ENCODE measurements at regions not wholly inside any gene's neighbourhood (a gene's known extent, or its start where the extent isn't known, plus 50 kb on each side); places are given as distances from the start of the nearest gene placed in this dataset.

DNA sequence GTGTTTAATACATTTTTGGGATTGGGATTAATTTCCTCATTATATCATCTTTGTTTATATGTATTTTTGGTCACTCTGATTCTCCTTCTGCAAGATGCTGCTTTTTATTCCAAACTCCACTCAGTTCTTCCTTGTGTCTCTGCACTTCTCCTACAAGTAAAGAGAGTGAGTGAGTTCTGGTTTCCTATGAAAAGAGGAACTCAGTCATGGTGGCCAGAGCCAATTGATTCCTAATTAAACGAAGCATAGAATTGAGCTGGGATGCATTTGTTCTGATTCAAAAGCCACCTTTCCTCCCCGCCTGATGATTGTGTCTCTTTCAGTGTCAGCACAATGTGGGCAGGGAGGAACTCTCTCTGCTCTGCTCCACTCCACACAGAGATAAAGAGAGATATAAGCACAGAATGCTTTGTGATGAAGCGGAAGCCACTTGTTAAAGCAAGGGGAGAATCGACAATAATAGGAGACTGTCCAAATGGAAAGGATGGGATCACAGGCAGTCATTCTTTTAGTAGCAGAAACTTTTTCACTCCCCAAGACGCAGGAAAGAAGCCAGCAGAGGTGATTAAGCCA is 121.3 kb upstream of the GOT2 start:
- Histone ChIP-seq H3K27ac (replicated peaks in 1 of 4) (no peak overlapping the region), H3K9me3 (no peaks in the 10 kb centered on the region), H3K27me3 (no peaks in the 10 kb centered on the region), H3K4me1 (peaks cover 0 to 5% (median 2%) of the 10 kb centered on the region in 4 donors), H3K4me3 (no peak overlapping the region), H3K36me3 (no peaks in the 10 kb centered on the region)
- no peak for TF ChIP-seq CTCF (IDR thresholded peaks at IDR 0.05)
- TF ChIP-seq POLR2AphosphoS5 (IDR thresholded peaks at IDR 0.05), result no peak
- no peak for TF ChIP-seq POLR2A (IDR thresholded peaks at IDR 0.05; ENCODE audit: low read depth)
- TF ChIP-seq EP300 (IDR thresholded peaks at IDR 0.05), result no peak
- no peak for DNase-seq (ENCODE audit: extremely low spot score)
- intact Hi-C loops (cut with DNase I), result no loop called here
- 84% methylated on average over 5 of the region's 5 CpGs for WGBS

GRCh38 chr16:58853854-58854791 is 120.0 kb upstream of the GOT2 start:
- no peaks in the 10 kb centered on the region for H3K9me3 ChIP-seq
- TF ChIP-seq POLR2AphosphoS5 (IDR thresholded peaks at IDR 0.05), result no peak
- no peak for TF ChIP-seq CTCF (IDR thresholded peaks at IDR 0.05)
- TF ChIP-seq POLR2A (IDR thresholded peaks at IDR 0.05; ENCODE audit: low read depth), result no peak
- no peak for TF ChIP-seq EP300 (IDR thresholded peaks at IDR 0.05)
- 59% methylated on average over 6 of the region's 6 CpGs for WGBS
- H3K4me1 ChIP-seq, result peaks cover 0 to 12% (median 2%) of the 10 kb centered on the region in 4 donors
- H3K36me3 ChIP-seq, result no peaks in the 10 kb centered on the region
- H3K4me3 ChIP-seq, result no peak overlapping the region
- no peak for DNase-seq (ENCODE audit: extremely low spot score)
- H3K27me3 ChIP-seq, result no peaks in the 10 kb centered on the region
- intact Hi-C loops (cut with DNase I), result no loop called here
- H3K27ac ChIP-seq (replicated peaks in 1 of 4), result no peak overlapping the region

GRCh38 chr16:58850678-58851020 is 116.5 kb upstream of the GOT2 start:
- Histone ChIP-seq H3K27ac (replicated peaks in 1 of 4) (no peak overlapping the region), H3K36me3 (no peaks in the 10 kb centered on the region), H3K27me3 (no peaks in the 10 kb centered on the region), H3K4me1 (peaks cover 0 to 21% (median 4%) of the 10 kb centered on the region in 4 donors), H3K9me3 (no peaks in the 10 kb centered on the region), H3K4me3 (no peak overlapping the region)
- intact Hi-C loops (cut with DNase I), result no loop called here
- DNase-seq (ENCODE audit: extremely low spot score), result no peak
- TF ChIP-seq CTCF (IDR thresholded peaks at IDR 0.05), result no peak
- no peak for TF ChIP-seq POLR2A (IDR thresholded peaks at IDR 0.05; ENCODE audit: low read depth)
- WGBS, result 59% methylated on average over 3 of the region's 3 CpGs

DNA sequence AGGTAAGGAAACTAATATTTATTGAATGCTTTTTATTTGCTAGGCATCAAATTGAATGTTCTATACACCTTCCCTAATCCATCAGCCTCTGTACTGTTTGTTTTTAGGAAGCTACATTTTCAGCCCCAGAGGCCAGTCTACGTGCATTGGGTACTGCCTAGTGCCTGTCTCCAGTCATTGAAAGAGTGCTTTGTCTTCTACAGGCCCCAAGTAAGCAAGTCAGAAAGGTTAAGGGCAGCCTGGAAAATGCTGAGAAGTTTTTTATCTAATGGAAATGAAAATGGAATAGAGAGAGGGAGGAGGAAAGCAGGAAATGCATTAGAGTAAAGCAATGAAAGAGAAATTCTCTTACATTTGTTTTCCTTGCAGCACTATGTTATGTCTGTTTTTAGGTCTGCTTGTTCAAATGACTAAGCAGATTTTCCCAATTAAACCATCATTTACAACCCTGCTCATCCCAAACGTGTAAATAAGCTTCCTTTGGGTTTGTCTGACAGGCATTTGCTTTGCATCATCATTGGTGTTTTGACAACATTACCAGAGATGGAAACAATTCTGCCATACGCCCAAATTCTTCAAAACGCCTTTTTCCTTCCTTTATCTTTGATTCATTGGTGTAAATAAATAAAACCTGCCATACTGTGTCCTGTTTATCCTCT is 116.0 kb upstream of the GOT2 start:
- peaks cover 0 to 21% (median 4%) of the 10 kb centered on the region in 4 donors for H3K4me1 ChIP-seq
- DNase-seq (ENCODE audit: extremely low spot score), result no peak
- WGBS, result 43% methylated on average over 4 of the region's 4 CpGs
- no peaks in the 10 kb centered on the region for H3K27me3 ChIP-seq
- no peaks in the 10 kb centered on the region for H3K36me3 ChIP-seq
- H3K9me3 ChIP-seq, result no peaks in the 10 kb centered on the region
- intact Hi-C loops (cut with DNase I), result no loop called here
- no peak for TF ChIP-seq EP300 (IDR thresholded peaks at IDR 0.05)
- no peak for TF ChIP-seq POLR2AphosphoS5 (IDR thresholded peaks at IDR 0.05)
- TF ChIP-seq CTCF (IDR thresholded peaks at IDR 0.05), result no peak
- no peak for TF ChIP-seq POLR2A (IDR thresholded peaks at IDR 0.05; ENCODE audit: low read depth)
- H3K27ac ChIP-seq (replicated peaks in 1 of 4), result no peak overlapping the region
- no peak overlapping the region for H3K4me3 ChIP-seq
